ENCODE measurements at regions not wholly inside any gene's neighbourhood (a gene's known extent, or its start where the extent isn't known, plus 50 kb on each side); places are given as distances from the start of the nearest gene placed in this dataset.

DNA sequence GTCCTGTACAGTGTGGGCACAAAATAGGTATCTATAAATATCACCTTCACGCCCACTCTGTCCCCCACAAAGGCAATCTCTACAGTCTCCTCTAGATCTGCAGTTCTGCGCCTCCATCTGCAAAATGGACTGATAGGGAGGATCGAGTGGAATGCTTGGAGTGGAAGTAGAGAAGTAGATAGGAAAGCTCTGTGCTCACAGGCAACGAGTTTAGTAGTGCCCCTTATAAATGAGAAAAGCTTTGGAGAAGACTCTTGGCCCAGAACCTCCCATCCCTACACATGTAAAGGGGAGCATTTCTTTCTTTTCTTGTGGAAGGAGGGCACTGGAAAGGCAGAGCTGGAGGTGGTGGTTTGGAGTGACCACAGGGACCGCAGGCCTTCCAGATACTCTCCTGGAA lies 88.5 kb downstream of the ZNF621 start:
- H3K4me3 ChIP-seq (replicated peaks; ENCODE audit: low read depth, low read length), result no peak overlapping the region
- no peak for DNase-seq (ENCODE audit: extremely low read depth, low read depth)
- TF ChIP-seq, protein P1, sequence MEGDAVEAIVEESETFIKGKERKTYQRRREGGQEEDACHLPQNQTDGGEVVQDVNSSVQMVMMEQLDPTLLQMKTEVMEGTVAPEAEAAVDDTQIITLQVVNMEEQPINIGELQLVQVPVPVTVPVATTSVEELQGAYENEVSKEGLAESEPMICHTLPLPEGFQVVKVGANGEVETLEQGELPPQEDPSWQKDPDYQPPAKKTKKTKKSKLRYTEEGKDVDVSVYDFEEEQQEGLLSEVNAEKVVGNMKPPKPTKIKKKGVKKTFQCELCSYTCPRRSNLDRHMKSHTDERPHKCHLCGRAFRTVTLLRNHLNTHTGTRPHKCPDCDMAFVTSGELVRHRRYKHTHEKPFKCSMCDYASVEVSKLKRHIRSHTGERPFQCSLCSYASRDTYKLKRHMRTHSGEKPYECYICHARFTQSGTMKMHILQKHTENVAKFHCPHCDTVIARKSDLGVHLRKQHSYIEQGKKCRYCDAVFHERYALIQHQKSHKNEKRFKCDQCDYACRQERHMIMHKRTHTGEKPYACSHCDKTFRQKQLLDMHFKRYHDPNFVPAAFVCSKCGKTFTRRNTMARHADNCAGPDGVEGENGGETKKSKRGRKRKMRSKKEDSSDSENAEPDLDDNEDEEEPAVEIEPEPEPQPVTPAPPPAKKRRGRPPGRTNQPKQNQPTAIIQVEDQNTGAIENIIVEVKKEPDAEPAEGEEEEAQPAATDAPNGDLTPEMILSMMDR (IDR thresholded peaks at IDR 0.05; ENCODE audit: low read depth, low read length, missing control alignments), result no peak

DNA sequence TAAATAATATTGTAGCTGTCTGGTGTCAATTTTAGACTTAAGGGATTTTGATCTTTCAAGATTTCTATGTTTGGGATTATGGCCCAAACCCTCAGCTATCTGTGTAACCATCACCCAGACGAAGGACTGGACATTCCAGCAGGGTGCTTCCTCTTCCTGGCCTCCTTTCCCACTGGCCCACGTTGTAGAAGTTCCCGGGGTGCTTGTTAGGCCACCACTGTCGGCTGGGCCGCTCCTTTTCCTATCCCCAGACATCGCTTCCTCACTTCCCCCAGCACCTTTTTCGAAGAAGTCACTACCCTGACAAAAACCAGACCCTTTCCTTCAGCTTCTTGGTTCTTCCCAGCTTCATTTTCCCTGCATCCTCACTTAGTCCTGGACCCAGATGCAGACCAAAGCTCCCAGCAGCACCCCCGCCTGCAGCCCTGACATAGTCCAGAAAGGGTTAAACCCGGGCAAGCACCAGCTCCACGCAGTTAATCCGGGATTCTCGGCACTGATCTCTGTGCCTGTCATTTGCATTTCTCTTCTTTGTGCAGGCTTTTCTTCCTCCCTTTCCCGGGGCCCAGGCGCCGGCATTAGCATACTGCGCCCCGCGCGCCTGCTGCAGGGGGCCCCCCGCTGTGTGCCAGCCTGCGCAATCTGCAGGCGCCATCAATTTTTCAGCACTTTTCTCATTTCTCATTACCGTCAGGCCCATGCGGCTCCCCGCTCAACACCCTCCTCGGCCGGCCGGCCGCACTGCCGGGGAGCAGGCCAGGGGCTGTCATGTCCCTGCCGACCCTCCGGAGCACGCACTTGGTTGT lies 90.6 kb downstream of the ZNF621 start:
- no peak overlapping the region for H3K4me3 ChIP-seq (replicated peaks; ENCODE audit: low read depth, low read length)
- DNase-seq (ENCODE audit: extremely low read depth, low read depth), result no peak
- TF ChIP-seq, protein P1 (IDR thresholded peaks at IDR 0.05; ENCODE audit: low read depth, low read length, missing control alignments), result no peak

DNA sequence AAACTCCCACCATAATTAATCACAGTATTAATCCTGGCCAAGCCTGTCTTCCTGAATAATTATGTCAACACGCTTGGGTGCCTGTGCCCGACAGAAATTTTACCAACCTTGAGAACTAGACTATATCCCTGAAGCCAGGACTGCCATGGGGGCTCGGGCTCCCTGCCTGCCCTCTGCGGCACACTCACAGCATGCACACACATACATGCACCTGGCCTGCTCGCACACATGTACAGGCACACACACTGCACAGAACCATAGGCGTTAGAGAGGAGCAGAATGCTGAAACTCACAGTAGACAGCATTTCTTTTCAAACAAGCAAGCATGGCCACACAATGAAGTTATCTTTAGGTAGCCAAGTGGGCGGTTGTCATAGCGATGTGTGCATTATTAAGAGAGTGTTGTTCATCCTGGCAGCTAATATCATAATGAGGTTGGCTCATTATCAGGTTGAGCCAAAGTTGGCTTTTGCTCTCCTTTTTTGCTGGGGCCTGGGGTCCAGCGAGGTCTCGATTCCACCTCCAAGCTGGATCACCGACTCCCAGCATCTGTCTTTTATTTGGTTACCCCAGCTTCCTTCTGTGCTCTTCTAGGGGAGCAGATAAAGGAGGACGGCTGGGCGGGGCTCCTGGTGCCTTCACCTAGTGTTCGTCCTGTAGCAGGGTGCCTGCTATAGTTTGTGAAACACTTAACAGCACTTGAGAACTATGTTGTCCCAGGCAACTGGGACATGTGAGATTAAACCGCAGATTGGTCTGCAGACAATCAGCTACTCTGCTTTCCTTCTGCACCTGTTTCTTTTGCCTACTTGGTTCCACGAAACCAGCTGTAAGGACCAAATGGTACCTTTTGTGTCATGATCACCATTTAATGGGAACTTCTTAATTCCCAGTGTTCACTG lies 91.4 kb downstream of the ZNF621 start:
- no peak overlapping the region for H3K4me3 ChIP-seq (replicated peaks; ENCODE audit: low read depth, low read length)
- TF ChIP-seq, protein P1 (IDR thresholded peaks at IDR 0.05; ENCODE audit: low read depth, low read length, missing control alignments), result no peak
- DNase-seq (ENCODE audit: extremely low read depth, low read depth), result no peak

DNA sequence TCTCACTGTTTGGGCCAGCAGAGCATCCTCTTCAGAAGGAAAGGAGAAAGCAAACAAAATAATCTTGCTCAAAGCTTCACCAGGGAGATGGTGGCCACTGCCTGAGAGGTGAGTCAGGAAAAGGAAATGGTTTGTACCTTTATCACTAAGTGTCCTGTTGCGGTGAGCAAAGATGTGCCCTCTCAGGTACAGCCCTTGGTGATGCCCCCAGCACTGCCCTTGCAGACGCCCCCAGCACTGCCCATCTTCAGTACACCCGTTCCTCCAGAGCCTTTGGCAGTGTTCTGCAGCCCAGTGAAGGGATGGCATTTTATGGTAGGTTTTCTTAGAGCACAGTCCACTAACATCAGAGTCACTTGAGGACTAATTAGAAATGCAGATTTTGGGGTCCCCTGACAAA lies 92.3 kb downstream of the ZNF621 start:
- TF ChIP-seq, protein P1 (IDR thresholded peaks at IDR 0.05; ENCODE audit: low read depth, low read length, missing control alignments), result no peak

DNA sequence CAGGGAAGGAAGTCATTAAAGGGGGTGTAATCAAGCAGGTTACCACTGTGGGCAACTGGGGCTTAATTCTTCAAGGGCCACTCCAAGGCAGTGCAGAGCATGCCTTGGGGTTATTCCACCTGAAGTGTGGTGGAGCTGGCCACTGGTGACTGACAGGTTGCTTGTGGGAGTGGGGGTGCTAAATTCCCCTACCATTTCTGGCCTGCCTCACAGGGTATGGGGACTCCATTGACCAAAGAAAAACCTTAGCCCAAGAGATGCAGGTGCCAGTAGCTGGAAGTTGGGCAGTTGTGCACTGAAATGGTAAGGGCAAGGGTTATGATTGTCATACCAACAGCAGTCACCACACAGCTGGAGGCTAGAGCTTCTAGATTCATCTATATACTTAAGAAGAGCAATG lies 93.4 kb downstream of the ZNF621 start:
- DNase-seq (ENCODE audit: extremely low read depth, low read depth), result no peak
- TF ChIP-seq, protein P1 (IDR thresholded peaks at IDR 0.05; ENCODE audit: low read depth, low read length, missing control alignments), result no peak
- no peak overlapping the region for H3K4me3 ChIP-seq (replicated peaks; ENCODE audit: low read depth, low read length)

More for the DNA sequence above, 92.3 kb downstream of the ZNF621 start:
- H3K4me3 ChIP-seq (replicated peaks; ENCODE audit: low read depth, low read length), result no peak overlapping the region
- DNase-seq (ENCODE audit: extremely low read depth, low read depth), result no peak

DNA sequence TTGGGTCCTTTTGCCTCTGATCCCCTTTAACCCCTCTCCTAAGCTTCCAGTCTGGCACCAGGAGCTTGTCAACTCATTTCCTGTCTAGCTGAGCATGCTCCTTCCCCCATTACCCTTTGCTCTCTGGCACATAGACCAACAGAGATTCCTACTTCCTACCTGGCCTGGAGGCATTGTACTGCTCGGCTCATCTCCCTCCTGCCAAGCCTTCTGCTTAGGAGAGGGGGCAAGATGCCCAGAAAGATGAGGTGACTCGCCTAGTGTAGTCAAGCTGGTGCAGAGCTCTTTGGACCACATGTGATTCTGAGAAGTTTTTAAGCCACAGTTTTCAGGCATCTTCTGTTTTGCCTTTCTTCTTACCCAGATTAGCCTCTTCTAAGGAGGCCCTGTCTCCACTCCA lies 95.4 kb downstream of the ZNF621 start:
- TF ChIP-seq, protein P1 (IDR thresholded peaks at IDR 0.05; ENCODE audit: low read depth, low read length, missing control alignments), result no peak
- no peak for DNase-seq (ENCODE audit: extremely low read depth, low read depth)

More for the DNA sequence above, 95.4 kb downstream of the ZNF621 start:
- H3K4me3 ChIP-seq (replicated peaks; ENCODE audit: low read depth, low read length), result no peak overlapping the region

Data from HFF-Myc (cell line).